CD4-positive, alpha-beta T cell treated with Interleukin-4 for 1 hour (primary cell): ENCODE measurements at regions not wholly inside any gene's neighbourhood (a gene's known extent, or its start where the extent isn't known, plus 50 kb on each side); places are given as distances from the start of the nearest gene placed in this dataset.
"Not testable (repeated sequence)": the region's sequence is repeated elsewhere in the genome, so short reads cannot be mapped to it uniquely, and the experiment has no call there.

Experiments used
- DNase-seq, 2 donors: peaks; one replicate each; pipeline ENCODE4 v3.0.0-alpha.2; 2020 to 2022

- no peak for DNase-seq
Measured at GRCh38 chr11:92024788-92025187, 199.8 kb upstream of the FAT3 start.

GRCh38 chr11:92022499-92022898 lies 202.1 kb upstream of the FAT3 start:
- no peak for DNase-seq

GRCh38 chr11:92018332-92018731 lies 206.3 kb upstream of the FAT3 start:
- no peak for DNase-seq

GRCh38 chr11:92008249-92008648 lies 216.4 kb upstream of the FAT3 start:
- DNase-seq, result no peak

- DNase-seq, result no peak
Measured at GRCh38 chr11:92002568-92002967, 222.1 kb upstream of the FAT3 start.

- no peak for DNase-seq
Measured at GRCh38 chr11:91998481-91998880, 226.1 kb upstream of the FAT3 start.

- DNase-seq, result no peak
Measured at GRCh38 chr11:91997226-91997625, 227.4 kb upstream of the FAT3 start.

- DNase-seq, result no peak
Measured at GRCh38 chr11:91996526-91996925, 228.1 kb upstream of the FAT3 start.

GRCh38 chr11:91988443-91988842 lies 236.2 kb upstream of the FAT3 start:
- not testable (repeated sequence) for DNase-seq

GRCh38 chr11:91986218-91986617 lies 238.4 kb upstream of the FAT3 start:
- no peak for DNase-seq

GRCh38 chr11:91984033-91984584 lies 240.5 kb upstream of the FAT3 start:
- no peak for DNase-seq

- no peak for DNase-seq
Measured at GRCh38 chr11:91981995-91982394, 242.6 kb upstream of the FAT3 start.

GRCh38 chr11:91979775-91980174 lies 244.8 kb upstream of the FAT3 start:
- DNase-seq, result no peak

- no peak for DNase-seq
Measured at GRCh38 chr11:91978747-91979146, 245.9 kb upstream of the FAT3 start.

- DNase-seq, result no peak
Measured at GRCh38 chr11:91972665-91973266, 251.9 kb upstream of the FAT3 start.

GRCh38 chr11:91970624-91971023 lies 254.0 kb upstream of the FAT3 start:
- DNase-seq, result no peak

GRCh38 chr11:91969486-91969885 lies 255.1 kb upstream of the FAT3 start:
- DNase-seq, result no peak

- no peak for DNase-seq
Measured at GRCh38 chr11:91967691-91968045, 256.9 kb upstream of the FAT3 start.

GRCh38 chr11:91967026-91967690 lies 257.5 kb upstream of the FAT3 start:
- DNase-seq, result no peak

GRCh38 chr11:91966368-91966767 lies 258.2 kb upstream of the FAT3 start:
- DNase-seq, result no peak

GRCh38 chr11:91960770-91961169 lies 263.8 kb upstream of the FAT3 start:
- no peak for DNase-seq

- DNase-seq, result no peak
Measured at GRCh38 chr11:91959411-91959810, 265.2 kb upstream of the FAT3 start.

GRCh38 chr11:91956711-91957110 lies 267.9 kb upstream of the FAT3 start:
- no peak for DNase-seq

GRCh38 chr11:91955206-91955605 lies 269.4 kb upstream of the FAT3 start:
- no peak for DNase-seq

- no peak for DNase-seq
Measured at GRCh38 chr11:91952056-91952455, 272.6 kb upstream of the FAT3 start.
